WI38 (cell line): ENCODE measurements at regions not wholly inside any gene's neighbourhood (a gene's known extent, or its start where the extent isn't known, plus 50 kb on each side); places are given as distances from the start of the nearest gene placed in this dataset.

Experiments used
- H3K4me3 ChIP-seq: 2 replicates; pipeline ENCODE4 v1.5.1; 2011; ENCODE audit warnings: low read depth, mild to moderate bottlenecking, control low read depth, low read length
- CTCF ChIP-seq: IDR thresholded peaks from 2 replicates; pipeline ENCODE4 v1.5.1; 2012; ENCODE audit warnings: low read depth, mild to moderate bottlenecking, control low read depth, low read length

GRCh38 chr2:5563411-5563810 lies 128.8 kb upstream of the SOX11 start:
- H3K4me3 ChIP-seq: no peak overlapping the region

GRCh38 chr2:5569256-5569655 lies 122.9 kb upstream of the SOX11 start:
- no peak overlapping the region for H3K4me3 ChIP-seq
- TF ChIP-seq CTCF: no peak

More at GRCh38 chr2:5563411-5563810, 128.8 kb upstream of the SOX11 start:
- no peak for TF ChIP-seq CTCF

- no peak for TF ChIP-seq CTCF
- no peak overlapping the region for H3K4me3 ChIP-seq
Observed at GRCh38 chr2:5576015-5576414, 116.2 kb upstream of the SOX11 start.

GRCh38 chr2:5587766-5588165 lies 104.4 kb upstream of the SOX11 start:
- no peak for TF ChIP-seq CTCF
- no peak overlapping the region for H3K4me3 ChIP-seq

GRCh38 chr2:5588601-5589000 lies 103.6 kb upstream of the SOX11 start:
- H3K4me3 ChIP-seq: no peak overlapping the region
- no peak for TF ChIP-seq CTCF

GRCh38 chr2:5589183-5589582 lies 103.0 kb upstream of the SOX11 start:
- no peak for TF ChIP-seq CTCF
- H3K4me3 ChIP-seq: no peak overlapping the region

- H3K4me3 ChIP-seq: no peak overlapping the region
- no peak for TF ChIP-seq CTCF
Observed at GRCh38 chr2:5590886-5591285, 101.3 kb upstream of the SOX11 start.
